ENCODE measurements at regions not wholly inside any gene's neighbourhood (a gene's known extent, or its start where the extent isn't known, plus 50 kb on each side); places are given as distances from the start of the nearest gene placed in this dataset.

- TF ChIP-seq EZH2phosphoT487 (IDR thresholded peaks at IDR 0.05; ENCODE audit: borderline replicate concordance, low read length) (no peak), CTCF (IDR thresholded peaks at IDR 0.05; ENCODE audit: low read depth, low read length, poor library complexity, severe bottlenecking) (no peak)
- no peak overlapping the region for H3K27ac ChIP-seq (ENCODE audit: low read depth, low read length)
- H3F3A ChIP-seq (ENCODE audit: control insufficient read depth, insufficient read depth): no peaks in the 10 kb centered on the region
- no peaks in the 10 kb centered on the region for H3K9me3 ChIP-seq (ENCODE audit: control insufficient read depth, insufficient read depth, low read length)
- H3K9me2 ChIP-seq (replicated peaks; ENCODE audit: control insufficient read depth, low read length): no peaks in the 10 kb centered on the region
- no peaks in the 10 kb centered on the region for H3K4me1 ChIP-seq (ENCODE audit: control insufficient read depth, low read length)
- H4K20me1 ChIP-seq (ENCODE audit: control insufficient read depth, insufficient read depth, low read depth, low read length): no peaks in the 10 kb centered on the region
- H3K4me2 ChIP-seq (ENCODE audit: low read length): no peak overlapping the region
- H3K4me3 ChIP-seq (ENCODE audit: low read length): no peak overlapping the region
- H3K27me3 ChIP-seq (ENCODE audit: control insufficient read depth, low read length): no peaks in the 10 kb centered on the region
- H3K79me2 ChIP-seq (ENCODE audit: control insufficient read depth, low read length): no peaks in the 10 kb centered on the region
- H3K36me3 ChIP-seq (ENCODE audit: control insufficient read depth, low read length): no peaks in the 10 kb centered on the region
Measured at GRCh38 chr10:29203432-29203831, 85.4 kb upstream of the LYZL1 start.

GRCh38 chr10:29204070-29204800 lies 84.6 kb upstream of the LYZL1 start:
- H3K9me2 ChIP-seq (replicated peaks; ENCODE audit: control insufficient read depth, low read length): no peaks in the 10 kb centered on the region
- TF ChIP-seq EZH2phosphoT487 (IDR thresholded peaks at IDR 0.05; ENCODE audit: borderline replicate concordance, low read length): no peak
- no peak for TF ChIP-seq CTCF (IDR thresholded peaks at IDR 0.05; ENCODE audit: low read depth, low read length, poor library complexity, severe bottlenecking)
- no peaks in the 10 kb centered on the region for H3K9me3 ChIP-seq (ENCODE audit: control insufficient read depth, insufficient read depth, low read length)
- no peak overlapping the region for H3K4me3 ChIP-seq (ENCODE audit: low read length)
- no peaks in the 10 kb centered on the region for H3K27me3 ChIP-seq (ENCODE audit: control insufficient read depth, low read length)
- no peak overlapping the region for H3K4me2 ChIP-seq (ENCODE audit: low read length)
- H3K79me2 ChIP-seq (ENCODE audit: control insufficient read depth, low read length): no peaks in the 10 kb centered on the region
- no peak overlapping the region for H3K27ac ChIP-seq (ENCODE audit: low read depth, low read length)
- no peaks in the 10 kb centered on the region for H3F3A ChIP-seq (ENCODE audit: control insufficient read depth, insufficient read depth)
- no peaks in the 10 kb centered on the region for H3K4me1 ChIP-seq (ENCODE audit: control insufficient read depth, low read length)
- no peaks in the 10 kb centered on the region for H3K36me3 ChIP-seq (ENCODE audit: control insufficient read depth, low read length)
- no peaks in the 10 kb centered on the region for H4K20me1 ChIP-seq (ENCODE audit: control insufficient read depth, insufficient read depth, low read depth, low read length)

- TF ChIP-seq EZH2phosphoT487 (IDR thresholded peaks at IDR 0.05; ENCODE audit: borderline replicate concordance, low read length): no peak
- no peak for TF ChIP-seq CTCF (IDR thresholded peaks at IDR 0.05; ENCODE audit: low read depth, low read length, poor library complexity, severe bottlenecking)
- H3K27ac ChIP-seq (ENCODE audit: low read depth, low read length): no peak overlapping the region
- no peaks in the 10 kb centered on the region for H3K4me1 ChIP-seq (ENCODE audit: control insufficient read depth, low read length)
- no peaks in the 10 kb centered on the region for H3F3A ChIP-seq (ENCODE audit: control insufficient read depth, insufficient read depth)
- no peak overlapping the region for H3K4me3 ChIP-seq (ENCODE audit: low read length)
- no peaks in the 10 kb centered on the region for H4K20me1 ChIP-seq (ENCODE audit: control insufficient read depth, insufficient read depth, low read depth, low read length)
- no peaks in the 10 kb centered on the region for H3K27me3 ChIP-seq (ENCODE audit: control insufficient read depth, low read length)
- no peaks in the 10 kb centered on the region for H3K79me2 ChIP-seq (ENCODE audit: control insufficient read depth, low read length)
- H3K36me3 ChIP-seq (ENCODE audit: control insufficient read depth, low read length): no peaks in the 10 kb centered on the region
- no peaks in the 10 kb centered on the region for H3K9me3 ChIP-seq (ENCODE audit: control insufficient read depth, insufficient read depth, low read length)
- no peak overlapping the region for H3K4me2 ChIP-seq (ENCODE audit: low read length)
- H3K9me2 ChIP-seq (replicated peaks; ENCODE audit: control insufficient read depth, low read length): no peaks in the 10 kb centered on the region
Measured at GRCh38 chr10:29205787-29206186, 83.1 kb upstream of the LYZL1 start.

Measured in DOHH2 (cell line).